ENCODE measurements at regions not wholly inside any gene's neighbourhood (a gene's known extent, or its start where the extent isn't known, plus 50 kb on each side); places are given as distances from the start of the nearest gene placed in this dataset.

- H3K27me3 ChIP-seq (ENCODE audit: control insufficient read depth in 2 of 2, insufficient read depth in 2 of 2, low read length in 2 of 2), result no peaks in the 10 kb centered on the region
- intact Hi-C loops (cut with micrococcal nuclease) (no loop called here), dilution Hi-C loops (cut with MboI; ENCODE audit: extremely low pct_ligation_motif_present, low sequenced_read_pairs) (no loop called here)
- no peak overlapping the region for H3K4me3 ChIP-seq (replicated peaks in 1 of 3; ENCODE audit: insufficient read depth in 1 of 3, low read depth in 1 of 3, low read length in 3 of 3)
- H3K9me3 ChIP-seq (replicated peaks; ENCODE audit: control insufficient read depth, insufficient read depth, low read length), result no peaks in the 10 kb centered on the region
- no peaks in the 10 kb centered on the region for H3K36me3 ChIP-seq (ENCODE audit: control insufficient read depth in 2 of 2, extremely low read depth in 1 of 2, insufficient read depth in 2 of 2, low read length in 2 of 2)
- CTCF ChIA-PET, result no interaction called here
- no peak overlapping the region for H2AFZ ChIP-seq (ENCODE audit: low read depth, low read length)
- POLR2A ChIA-PET, result no interaction called here
- H3K4me1 ChIP-seq (ENCODE audit: control insufficient read depth, extremely low read depth, insufficient read depth, low read length), result no peaks in the 10 kb centered on the region
- TF ChIP-seq, protein P1, sequence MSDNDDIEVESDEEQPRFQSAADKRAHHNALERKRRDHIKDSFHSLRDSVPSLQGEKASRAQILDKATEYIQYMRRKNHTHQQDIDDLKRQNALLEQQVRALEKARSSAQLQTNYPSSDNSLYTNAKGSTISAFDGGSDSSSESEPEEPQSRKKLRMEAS (IDR thresholded peaks at IDR 0.05; ENCODE audit: insufficient read depth, insufficient read length), result no peak
- TF ChIP-seq GATA2 (IDR thresholded peaks at IDR 0.05; ENCODE audit: insufficient read depth, insufficient read length, low read depth, low read length) (no peak), JUN (IDR thresholded peaks at IDR 0.05; ENCODE audit: borderline replicate concordance, insufficient read depth, insufficient read length, low read depth) (no peak), POLR2A (IDR thresholded peaks at IDR 0.05; ENCODE audit: low read depth, low read length) (no peak), POLR2AphosphoS5 (IDR thresholded peaks at IDR 0.05; ENCODE audit: insufficient read depth, low read depth, low read length) (no peak), CTCF (IDR thresholded peaks at IDR 0.05; ENCODE audit: extremely low read depth in 1 of 2, insufficient read depth in 1 of 2, low read depth in 1 of 2, low read length in 2 of 2) (no peak), FOS (IDR thresholded peaks at IDR 0.05; ENCODE audit: borderline replicate concordance, insufficient read depth, low read length) (no peak), MYC (IDR thresholded peaks at IDR 0.05; ENCODE audit: low read depth, low read length) (no peak), EZH2 (IDR thresholded peaks at IDR 0.05; ENCODE audit: borderline replicate concordance, low read depth, low read length, severe bottlenecking) (no peak)
- H3K79me2 ChIP-seq (ENCODE audit: control insufficient read depth, insufficient read depth, low read length), result no peaks in the 10 kb centered on the region
- BruUV-seq (replicated peaks), result no TSS peak
- no peaks in the 10 kb centered on the region for H3K9me1 ChIP-seq (replicated peaks; ENCODE audit: control insufficient read depth, extremely low read depth, insufficient read depth, low read length)
- no peak overlapping the region for H3K4me2 ChIP-seq (ENCODE audit: insufficient read depth, low read length)
- DNase-seq (ENCODE audit: low read depth, low spot score) (no peak), FAIRE-seq (no peak)
- H3K9ac ChIP-seq (replicated peaks; ENCODE audit: extremely low read depth, insufficient read depth, low read length), result no peak overlapping the region
- H3K27ac ChIP-seq (ENCODE audit: insufficient read depth, low read depth, low read length), result no peak overlapping the region
- H4K20me1 ChIP-seq (replicated peaks; ENCODE audit: control insufficient read depth, extremely low read depth, insufficient read depth, low read length), result no peaks in the 10 kb centered on the region
Observed at GRCh38 chr14:98953551-98954348, 318.2 kb downstream of the BCL11B start.
